Testis (tissue), 2 donors: ENCODE measurements at regions not wholly inside any gene's neighbourhood (a gene's known extent, or its start where the extent isn't known, plus 50 kb on each side); places are given as distances from the start of the nearest gene placed in this dataset.

ENCODE experiments used
- POLR2A ChIP-seq: fragments of 450-650 bp; IDR thresholded peaks from one replicate; pipeline ENCODE4 v1.6.1; 2017; ENCODE audit warnings: antibody characterized with exemption, mild to moderate bottlenecking, moderate library complexity
- TF ChIP-seq, protein P1 (sequence below), 3 experiments: fragments of 450-650 bp in 2 of 3; fragments of 200-600 bp in 1 of 3; sonication (generic) in 1 of 3; IDR thresholded peaks; one replicate each; pipeline ENCODE4 v1.5.1; 2016 to 2019; ENCODE audit warnings: antibody characterized with exemption in 3 of 3, mild to moderate bottlenecking in 2 of 3, moderate library complexity in 1 of 3

DNA sequence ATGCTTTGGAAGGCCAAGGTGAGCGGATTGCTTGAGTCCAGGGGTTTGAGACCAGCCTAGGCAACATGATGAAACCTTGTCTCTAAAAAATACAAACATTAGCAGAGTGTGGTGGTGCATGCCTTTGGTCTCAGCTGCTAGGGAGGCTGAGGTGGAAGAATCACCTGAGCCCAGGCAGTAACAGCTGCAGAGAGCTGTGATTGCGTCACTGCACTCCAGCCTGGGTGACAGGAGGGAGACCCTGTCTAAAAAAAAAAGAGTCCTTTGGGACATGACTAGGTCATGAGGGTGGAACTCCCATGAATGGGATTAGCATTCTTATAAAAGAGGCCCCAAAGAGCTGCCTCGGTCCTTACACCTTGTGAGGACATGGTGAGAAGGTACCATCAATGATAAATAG, 436.0 kb upstream of the NR5A2 start:
- TF ChIP-seq, protein P1, sequence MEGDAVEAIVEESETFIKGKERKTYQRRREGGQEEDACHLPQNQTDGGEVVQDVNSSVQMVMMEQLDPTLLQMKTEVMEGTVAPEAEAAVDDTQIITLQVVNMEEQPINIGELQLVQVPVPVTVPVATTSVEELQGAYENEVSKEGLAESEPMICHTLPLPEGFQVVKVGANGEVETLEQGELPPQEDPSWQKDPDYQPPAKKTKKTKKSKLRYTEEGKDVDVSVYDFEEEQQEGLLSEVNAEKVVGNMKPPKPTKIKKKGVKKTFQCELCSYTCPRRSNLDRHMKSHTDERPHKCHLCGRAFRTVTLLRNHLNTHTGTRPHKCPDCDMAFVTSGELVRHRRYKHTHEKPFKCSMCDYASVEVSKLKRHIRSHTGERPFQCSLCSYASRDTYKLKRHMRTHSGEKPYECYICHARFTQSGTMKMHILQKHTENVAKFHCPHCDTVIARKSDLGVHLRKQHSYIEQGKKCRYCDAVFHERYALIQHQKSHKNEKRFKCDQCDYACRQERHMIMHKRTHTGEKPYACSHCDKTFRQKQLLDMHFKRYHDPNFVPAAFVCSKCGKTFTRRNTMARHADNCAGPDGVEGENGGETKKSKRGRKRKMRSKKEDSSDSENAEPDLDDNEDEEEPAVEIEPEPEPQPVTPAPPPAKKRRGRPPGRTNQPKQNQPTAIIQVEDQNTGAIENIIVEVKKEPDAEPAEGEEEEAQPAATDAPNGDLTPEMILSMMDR (IDR thresholded peaks at IDR 0.05), result no peak
- no peak for TF ChIP-seq POLR2A
